ENCODE measurements at regions not wholly inside any gene's neighbourhood (a gene's known extent, or its start where the extent isn't known, plus 50 kb on each side); places are given as distances from the start of the nearest gene placed in this dataset.

- DNase-seq (ENCODE audit: low read depth): no peak
These were observed 125.7 kb upstream of the SNTG2 start for GRCh38 chr2:824954-825353.

GRCh38 chr2:824524-824923, 126.1 kb upstream of the SNTG2 start:
- no peak for DNase-seq (ENCODE audit: low read depth)

DNA sequence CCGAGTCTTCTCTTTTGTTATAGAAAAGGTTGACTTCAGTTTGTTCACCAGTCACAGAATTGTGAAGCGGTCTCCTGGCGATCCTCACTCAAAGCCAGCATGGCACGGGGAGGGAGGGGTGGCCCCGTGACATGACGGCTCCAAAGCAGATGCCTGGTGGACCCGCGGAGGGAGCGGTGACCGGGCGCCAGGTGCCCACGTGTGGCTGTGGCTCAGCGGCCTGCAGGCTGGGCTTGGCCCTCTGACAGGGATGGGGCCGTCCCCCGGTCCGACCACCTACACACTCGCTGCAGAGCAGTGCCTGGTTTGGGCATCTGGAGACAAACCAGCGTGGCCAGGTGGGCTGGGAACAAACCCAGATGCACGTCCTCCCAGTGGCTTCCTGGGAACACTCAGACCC, 129.1 kb upstream of the SNTG2 start:
- no peak for DNase-seq (ENCODE audit: low read depth)

GRCh38 chr2:819601-820000, 131.0 kb upstream of the SNTG2 start:
- no peak for DNase-seq (ENCODE audit: low read depth)

DNA sequence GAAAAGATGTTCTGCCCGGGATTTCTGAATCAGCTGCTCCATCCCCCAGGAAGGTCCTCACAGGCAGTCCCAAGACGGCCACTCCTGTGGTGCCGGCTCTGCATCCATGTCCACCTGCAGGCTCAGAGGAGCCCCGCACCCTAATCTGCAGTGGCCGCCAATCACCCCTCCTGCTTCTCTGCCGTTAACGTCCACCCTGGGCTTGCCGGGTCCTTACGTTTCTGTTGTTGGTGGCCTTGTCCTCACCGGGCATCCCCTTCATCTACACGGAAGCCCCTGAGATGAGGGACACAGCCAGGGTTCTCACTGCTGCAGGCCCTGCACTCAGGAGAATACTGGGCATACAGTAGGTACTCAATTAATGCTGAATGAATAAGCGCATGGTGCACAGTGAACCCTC, 131.5 kb upstream of the SNTG2 start:
- DNase-seq (ENCODE audit: low read depth): no peak

DNA sequence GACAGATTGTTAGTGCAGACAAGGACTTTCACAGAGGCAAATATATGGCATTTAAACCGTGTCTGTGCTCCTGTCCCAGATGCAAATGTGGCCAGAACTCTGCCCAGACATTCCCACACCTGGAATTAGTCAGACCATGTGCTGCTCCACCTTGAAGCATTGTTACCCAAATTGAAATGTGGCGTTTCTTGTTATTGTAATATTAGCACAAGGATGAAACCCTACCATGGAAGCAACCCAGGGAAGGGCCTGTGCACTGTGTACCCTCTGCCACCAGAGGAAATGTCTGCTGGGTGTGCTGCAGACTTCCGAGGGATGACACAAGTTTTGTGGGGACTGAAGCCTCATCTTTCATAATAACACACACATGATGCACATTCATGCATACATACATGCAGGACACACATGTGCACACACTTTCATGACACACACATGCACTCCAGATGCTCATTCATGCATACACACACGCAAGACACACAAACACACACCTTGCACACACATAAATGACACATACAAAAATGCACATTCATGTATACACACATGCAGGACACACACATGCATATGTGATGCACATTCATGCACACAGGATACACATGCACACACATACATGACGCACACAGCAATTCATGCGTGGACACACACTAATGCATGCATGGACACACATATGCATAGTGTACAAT, 133.2 kb upstream of the SNTG2 start:
- DNase-seq (ENCODE audit: low read depth): no peak

- DNase-seq (ENCODE audit: low read depth): no peak
These were observed 134.4 kb upstream of the SNTG2 start for GRCh38 chr2:816278-816677.

GRCh38 chr2:810397-810796, 133.2 kb upstream of the TMEM18 start:
- no peak for DNase-seq (ENCODE audit: low read depth)

DNA sequence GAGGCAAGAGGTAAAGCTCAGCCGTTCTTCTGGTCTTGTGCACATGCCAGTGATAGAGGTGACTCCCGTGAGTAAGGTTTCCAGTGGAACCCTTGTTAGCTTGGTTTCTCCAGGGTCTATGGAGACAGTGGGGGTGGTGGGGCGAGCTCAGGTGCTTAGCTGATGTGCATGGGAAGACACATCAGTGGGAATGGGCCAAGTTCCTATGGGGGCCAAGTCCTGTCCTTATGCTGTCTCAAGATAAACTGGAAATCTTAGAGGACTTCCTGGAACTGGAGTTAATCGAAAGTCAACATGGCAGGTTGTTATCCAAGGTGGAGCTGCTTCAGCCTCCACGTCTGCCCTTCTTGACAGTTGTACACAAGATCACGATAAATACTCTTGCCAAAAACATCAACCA, 130.1 kb upstream of the TMEM18 start:
- DNase-seq (ENCODE audit: low read depth): no peak

DNA sequence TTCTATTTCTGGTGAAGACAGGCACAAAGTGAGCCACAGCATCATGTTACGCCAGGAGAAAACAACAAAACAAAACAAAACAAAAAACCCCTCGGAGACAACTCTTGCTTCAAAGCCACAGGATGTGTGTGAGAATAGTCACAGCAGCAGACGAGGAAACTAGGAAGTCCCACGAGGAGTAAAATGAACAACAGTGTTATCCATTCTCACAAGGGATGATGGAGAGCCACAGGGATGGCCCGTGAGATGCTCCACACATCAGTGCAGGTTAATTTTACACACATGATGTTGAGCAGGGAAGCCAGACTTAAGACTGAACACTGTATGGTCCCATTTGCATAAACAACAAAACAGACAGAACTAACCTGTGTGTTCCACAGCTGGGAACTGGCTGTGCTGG, 128.5 kb upstream of the TMEM18 start:
- DNase-seq (ENCODE audit: low read depth): no peak

- DNase-seq (ENCODE audit: low read depth): no peak
These were observed 120.8 kb upstream of the TMEM18 start for GRCh38 chr2:797993-798392.

- DNase-seq (ENCODE audit: low read depth): no peak
These were observed 120.3 kb upstream of the TMEM18 start for GRCh38 chr2:797556-797955.

DNA sequence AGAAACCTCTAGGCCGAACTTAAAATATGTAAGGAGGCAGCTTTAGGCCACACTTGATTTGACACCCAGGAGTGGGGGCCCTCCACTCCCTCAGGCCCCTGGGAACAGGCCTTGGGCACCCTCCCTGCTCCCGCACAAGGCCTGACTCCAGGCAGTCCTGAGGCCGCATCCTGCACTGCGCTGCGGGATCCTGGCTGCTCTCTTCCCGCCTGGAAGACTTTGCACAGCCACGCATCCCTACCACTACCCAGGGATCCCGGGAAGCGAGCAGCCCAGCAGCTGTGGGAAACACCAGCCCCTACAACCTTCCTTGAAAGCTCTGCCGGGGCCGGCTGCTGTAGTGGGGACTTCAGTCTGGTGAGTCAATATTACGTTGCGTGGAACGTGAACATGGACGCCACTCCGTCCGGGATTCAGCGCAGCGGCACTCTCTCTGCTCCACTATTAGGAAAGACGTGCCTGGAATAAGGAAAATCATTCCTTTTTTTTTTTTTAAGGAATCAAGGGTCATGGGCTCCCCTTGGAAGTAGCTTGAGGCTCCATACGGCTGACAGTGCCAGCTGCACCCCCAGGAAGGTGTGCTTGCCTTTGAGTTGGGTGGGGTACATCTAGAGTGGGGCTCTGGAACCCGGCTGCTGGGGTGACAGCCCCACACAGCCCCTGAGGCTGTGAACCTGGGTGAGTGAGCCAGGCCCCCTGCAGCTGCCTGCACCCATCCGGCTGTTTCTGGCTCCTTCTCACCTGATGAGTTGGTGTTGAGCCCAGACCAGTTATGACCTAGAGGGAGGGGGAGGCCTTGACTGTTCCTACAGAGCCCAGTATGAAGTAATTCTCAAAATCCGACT, 119.2 kb upstream of the TMEM18 start:
- DNase-seq (ENCODE audit: low read depth): no peak

GRCh38 chr2:795531-796041, 118.4 kb upstream of the TMEM18 start:
- DNase-seq (ENCODE audit: low read depth): no peak

- no peak for DNase-seq (ENCODE audit: low read depth)
These were observed 117.5 kb upstream of the TMEM18 start for GRCh38 chr2:794554-795241.

- no peak for DNase-seq (ENCODE audit: low read depth)
These were observed 116.0 kb upstream of the TMEM18 start for GRCh38 chr2:793236-793635.

GRCh38 chr2:792687-793086, 115.5 kb upstream of the TMEM18 start:
- DNase-seq (ENCODE audit: low read depth): no peak

DNA sequence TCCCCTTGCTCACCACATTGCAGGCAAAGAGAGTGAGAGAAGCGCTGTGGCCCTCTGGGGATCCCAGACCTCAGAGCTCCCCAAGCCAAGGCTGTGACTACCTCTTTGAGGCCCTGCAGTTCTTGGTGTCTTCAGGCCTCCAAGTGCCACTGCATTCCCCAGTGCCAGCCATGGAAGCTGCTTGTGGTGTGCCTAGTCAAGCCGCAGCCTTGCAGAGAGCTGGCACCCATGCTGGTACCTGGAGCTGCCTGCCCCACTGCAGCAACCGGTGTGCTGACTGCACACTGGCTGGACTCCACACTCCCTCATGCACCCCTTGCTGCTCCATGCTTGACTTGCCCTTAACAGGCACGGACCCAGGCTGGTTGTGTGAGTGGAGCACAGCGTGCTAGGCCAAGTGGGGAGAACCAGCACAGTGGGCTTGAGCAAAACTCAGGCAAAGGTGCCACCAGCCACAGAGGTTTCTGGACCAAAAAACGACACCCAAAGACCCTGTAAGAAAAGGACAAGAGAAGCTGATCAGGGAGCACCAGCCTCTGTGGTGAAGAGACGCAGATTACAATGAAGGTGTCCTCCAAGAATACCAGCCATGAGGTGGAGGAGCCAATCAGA, 113.5 kb upstream of the TMEM18 start:
- DNase-seq (ENCODE audit: low read depth): no peak

- DNase-seq (ENCODE audit: low read depth): no peak
These were observed 112.9 kb upstream of the TMEM18 start for GRCh38 chr2:790081-790480.

GRCh38 chr2:789529-789928, 112.3 kb upstream of the TMEM18 start:
- no peak for DNase-seq (ENCODE audit: low read depth)

DNA sequence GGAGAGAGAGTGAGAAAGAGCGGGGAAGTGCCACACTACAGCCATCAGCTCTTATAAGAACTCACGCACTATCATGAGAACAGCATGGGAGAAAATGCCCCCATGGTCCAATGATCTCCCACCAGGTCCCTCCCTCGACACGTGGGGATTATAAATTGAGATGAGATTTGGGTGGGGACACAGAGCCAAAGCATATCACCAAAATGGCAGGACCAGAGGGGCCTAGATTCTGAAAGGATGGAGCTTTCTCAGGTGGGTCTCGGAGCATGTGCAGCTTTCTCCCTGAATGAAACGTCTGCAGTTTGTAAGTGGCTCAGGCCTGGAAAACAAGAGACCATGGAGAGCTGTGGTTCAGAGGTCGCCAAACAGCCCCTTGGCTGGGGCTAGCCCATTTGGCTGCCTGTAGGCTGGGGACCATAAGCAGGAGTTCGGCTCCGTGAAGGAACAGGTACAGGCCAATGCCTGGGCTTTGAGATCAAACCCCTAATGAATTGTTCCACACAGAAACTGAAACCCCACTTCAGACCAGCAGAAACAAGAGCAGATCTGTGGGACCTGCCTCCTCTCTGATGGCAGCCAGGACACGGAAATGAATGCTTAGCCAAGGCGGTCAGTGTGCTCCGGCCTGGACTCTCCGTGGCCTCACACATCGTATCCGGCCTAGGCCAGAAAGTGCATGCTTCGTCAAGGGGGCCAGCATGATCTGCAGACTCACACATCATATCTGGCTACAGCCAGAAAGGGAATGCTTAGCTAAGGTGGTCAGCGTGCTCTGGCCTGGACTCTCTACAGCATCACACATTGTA, 111.2 kb upstream of the TMEM18 start:
- no peak for DNase-seq (ENCODE audit: low read depth)

DNA sequence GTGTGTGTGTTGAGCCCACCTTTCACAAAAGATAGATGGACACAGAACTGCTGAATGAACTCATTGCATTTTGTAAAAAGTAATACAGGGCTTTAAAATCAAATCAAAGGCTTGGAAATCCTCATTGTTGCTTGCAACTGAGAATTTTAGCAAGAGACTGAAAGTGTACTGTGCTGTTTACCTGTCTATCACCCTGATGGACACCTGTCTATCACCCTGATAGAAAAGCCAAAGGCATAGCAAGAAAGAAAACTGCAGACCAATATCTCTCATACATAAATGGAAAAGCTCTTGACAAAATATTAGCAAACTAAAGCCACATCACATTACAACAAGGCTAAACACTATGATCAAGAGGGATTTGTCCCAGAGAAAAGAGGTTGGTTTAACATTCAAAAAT, 107.5 kb upstream of the TMEM18 start:
- no peak for DNase-seq (ENCODE audit: low read depth)

Data from stromal cell of bone marrow (primary cell).